ENCODE measurements at regions not wholly inside any gene's neighbourhood (a gene's known extent, or its start where the extent isn't known, plus 50 kb on each side); places are given as distances from the start of the nearest gene placed in this dataset.

- BruUV-seq (replicated peaks): no TSS peak
- Histone ChIP-seq H3K27ac (ENCODE audit: low read length) (no peak overlapping the region), H3K27me3 (ENCODE audit: control insufficient read depth, insufficient read depth, low read length) (no peaks in the 10 kb centered on the region; the same call in none of the 2 replicates), H3K36me3 (ENCODE audit: control insufficient read depth, insufficient read depth, low read length) (no peaks in the 10 kb centered on the region), H3K4me1 (ENCODE audit: control insufficient read depth, insufficient read depth, low read length) (no peaks in the 10 kb centered on the region), H3K4me3 (ENCODE audit: low read depth in 2 of 2, low read length in 2 of 2) (no peak overlapping the region), H3K9me3 (ENCODE audit: control insufficient read depth, insufficient read depth, low read depth, low read length) (no peaks in the 10 kb centered on the region)
- no peak for DNase-seq (ENCODE audit: low read depth, low spot score)
- in situ Hi-C loops (cut with HindIII; ENCODE audit: low pct_unique_long_range_greater_than_20kb, low sequenced_read_pairs) (no loop called here), intact Hi-C loops (cut with micrococcal nuclease; ENCODE audit: unreplicated experiment) (loop anchor here (2.0 kb wide), 1 partner anchor 53 kb away; no protein-coding TSS in a partner anchor)
- ChIA-PET CTCF (interaction anchor here (0.6 kb wide), 1 partner anchor 184 kb away, joined by 4 read pairs; no protein-coding TSS in a partner anchor), POLR2A (no interaction called here)
- no peak for ATAC-seq
- TF ChIP-seq SIN3A (IDR thresholded peaks at IDR 0.05; ENCODE audit: borderline replicate concordance, insufficient read depth, low read depth, low read length): no peak
- TF ChIP-seq TCF7L2 (IDR thresholded peaks at IDR 0.05; ENCODE audit: low read depth, low read length): no peak
- TF ChIP-seq CTCF (IDR thresholded peaks at IDR 0.05): no peak
- TF ChIP-seq POLR2AphosphoS5 (IDR thresholded peaks at IDR 0.05; ENCODE audit: low read depth, low read length): no peak
- no peak for TF ChIP-seq REST (IDR thresholded peaks at IDR 0.05; ENCODE audit: insufficient read depth in 1 of 2, low read depth in 2 of 2, low read length in 1 of 2)
These were observed 85.2 kb downstream of the HRH4 start for GRCh38 chr18:24545651-24546050.

- no peak for DNase-seq (ENCODE audit: low read depth, low spot score)
- Histone ChIP-seq H3K27me3 (ENCODE audit: control insufficient read depth, insufficient read depth, low read length) (no peaks in the 10 kb centered on the region; the same call in none of the 2 replicates), H3K36me3 (ENCODE audit: control insufficient read depth, insufficient read depth, low read length) (no peaks in the 10 kb centered on the region), H3K27ac (ENCODE audit: low read length) (no peak overlapping the region), H3K9me3 (ENCODE audit: control insufficient read depth, insufficient read depth, low read depth, low read length) (no peaks in the 10 kb centered on the region), H3K4me1 (ENCODE audit: control insufficient read depth, insufficient read depth, low read length) (no peaks in the 10 kb centered on the region), H3K4me3 (ENCODE audit: low read depth in 2 of 2, low read length in 2 of 2) (no peak overlapping the region)
- no peak for ATAC-seq
- intact Hi-C loops (cut with micrococcal nuclease; ENCODE audit: unreplicated experiment) (no loop called here), in situ Hi-C loops (cut with HindIII; ENCODE audit: low pct_unique_long_range_greater_than_20kb, low sequenced_read_pairs) (no loop called here)
- TF ChIP-seq TCF7L2 (IDR thresholded peaks at IDR 0.05; ENCODE audit: low read depth, low read length) (no peak), CTCF (IDR thresholded peaks at IDR 0.05) (no peak), REST (IDR thresholded peaks at IDR 0.05; ENCODE audit: insufficient read depth in 1 of 2, low read depth in 2 of 2, low read length in 1 of 2) (no peak), SIN3A (IDR thresholded peaks at IDR 0.05; ENCODE audit: borderline replicate concordance, insufficient read depth, low read depth, low read length) (no peak), POLR2AphosphoS5 (IDR thresholded peaks at IDR 0.05; ENCODE audit: low read depth, low read length) (no peak)
- CTCF ChIA-PET: interaction anchor here (0.6 to 1.1 kb wide), 2 partner anchors 180 to 183 kb away, joined by 3 to 4 read pairs; no protein-coding TSS in a partner anchor
- POLR2A ChIA-PET: no interaction called here
- no TSS peak for BruUV-seq (replicated peaks)
These were observed 85.9 kb downstream of the HRH4 start for GRCh38 chr18:24546307-24546706.
